Esophagus squamous epithelium (tissue), 5 donors: ENCODE measurements at regions not wholly inside any gene's neighbourhood (a gene's known extent, or its start where the extent isn't known, plus 50 kb on each side); places are given as distances from the start of the nearest gene placed in this dataset.

ENCODE experiments used
- DNase-seq: peaks from one replicate; lab custom pipeline; 2025; lab: John Stamatoyannopoulos, UW
- H3K27ac ChIP-seq, 4 donors: fragments of 200-600 bp; sonication (generic); one replicate each; pipeline ENCODE4 v1.5.1; 2016 to 2019; ENCODE audit warnings: mild to moderate bottlenecking in 1 of 4
- H3K27me3 ChIP-seq, 4 donors: fragments of 200-600 bp; sonication (generic); 1 replicate in 3 of 4; 2 replicates in 1 of 4; pipeline versions ENCODE4 v1.5.1 to v1.6.0; 2017 to 2021; ENCODE audit warnings: antibody characterized with exemption in 1 of 4
- H3K36me3 ChIP-seq, 3 donors: fragments of 200-600 bp; sonication (generic); one replicate each; pipeline ENCODE4 v1.5.1; 2016 to 2019
- H3K4me1 ChIP-seq, 3 donors: fragments of 200-600 bp; sonication (generic); one replicate each; pipeline ENCODE4 v1.5.1; 2017 to 2019
- H3K4me3 ChIP-seq, 4 donors: fragments of 200-600 bp; sonication (generic); 1 replicate in 3 of 4; 2 replicates in 1 of 4; pipeline ENCODE4 v1.5.1; 2016 to 2019; ENCODE audit warnings: mild to moderate bottlenecking in 2 of 4, moderate library complexity in 1 of 4
- H3K9me3 ChIP-seq, 3 donors: fragments of 200-600 bp; sonication (generic); one replicate each; pipeline ENCODE4 v1.5.1; 2016 to 2019
- POLR2A ChIP-seq, 4 donors: fragments of 450-650 bp; IDR thresholded peaks; one replicate each; pipeline ENCODE4 v1.6.1; 2017; ENCODE audit warnings: antibody characterized with exemption in 4 of 4, mild to moderate bottlenecking in 4 of 4, moderate library complexity in 3 of 4
- WGBS, 2 donors: methylation state at CpG; one replicate each; pipeline ENCODE4 v1.1.5; 2018; 5-methylcytosine and 5-hydroxymethylcytosine counted together
- intact Hi-C: fragments of 100-400 bp; cut with DNase I; formaldehyde crosslinking; loops from one replicate; pipeline ENCODE4 v1.15.0; 2022
- TF ChIP-seq, protein P1 (sequence below), 6 experiments: fragments of 450-650 bp in 4 of 6; fragments of 200-600 bp in 2 of 6; sonication (generic) in 2 of 6; IDR thresholded peaks; one replicate each; pipeline ENCODE4 v1.5.1; 2016 to 2019; ENCODE audit warnings: antibody characterized with exemption in 6 of 6, mild to moderate bottlenecking in 4 of 6, moderate library complexity in 4 of 6
- donor health status: DM: yes; HTN: yes; CAD: no.

DNA sequence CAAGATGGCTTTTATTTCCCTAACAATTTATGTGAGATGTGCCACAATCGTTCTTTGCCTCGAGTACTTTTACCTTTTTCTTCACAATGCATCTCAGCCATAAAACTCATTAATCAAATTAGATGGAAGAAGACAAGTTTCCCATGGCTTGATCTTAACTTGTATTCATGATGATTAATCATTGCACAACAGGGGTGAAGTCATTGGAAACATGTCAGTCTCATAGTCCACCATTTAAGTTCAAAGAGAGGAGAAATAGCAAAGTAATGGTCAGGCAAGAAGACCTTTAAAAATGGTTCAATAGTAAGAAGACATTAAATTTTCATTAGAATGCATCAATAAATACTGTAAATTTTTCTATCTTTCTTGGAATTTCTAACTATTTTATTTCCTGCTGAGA lies 136.3 kb downstream of the FOXG1 start:
- H3K9me3 ChIP-seq, result no peaks in the 10 kb centered on the region
- H3K36me3 ChIP-seq, result no peaks in the 10 kb centered on the region
- no peaks in the 10 kb centered on the region for H3K27me3 ChIP-seq
- no peak overlapping the region for H3K27ac ChIP-seq
- intact Hi-C loops, result no loop called here
- no peaks in the 10 kb centered on the region for H3K4me1 ChIP-seq
- WGBS, 2 donors, result 61 to 76% methylated on average over 2 of the region's 2 CpGs
- TF ChIP-seq POLR2A (IDR thresholded peaks at IDR 0.05), result no peak
- TF ChIP-seq, protein P1, sequence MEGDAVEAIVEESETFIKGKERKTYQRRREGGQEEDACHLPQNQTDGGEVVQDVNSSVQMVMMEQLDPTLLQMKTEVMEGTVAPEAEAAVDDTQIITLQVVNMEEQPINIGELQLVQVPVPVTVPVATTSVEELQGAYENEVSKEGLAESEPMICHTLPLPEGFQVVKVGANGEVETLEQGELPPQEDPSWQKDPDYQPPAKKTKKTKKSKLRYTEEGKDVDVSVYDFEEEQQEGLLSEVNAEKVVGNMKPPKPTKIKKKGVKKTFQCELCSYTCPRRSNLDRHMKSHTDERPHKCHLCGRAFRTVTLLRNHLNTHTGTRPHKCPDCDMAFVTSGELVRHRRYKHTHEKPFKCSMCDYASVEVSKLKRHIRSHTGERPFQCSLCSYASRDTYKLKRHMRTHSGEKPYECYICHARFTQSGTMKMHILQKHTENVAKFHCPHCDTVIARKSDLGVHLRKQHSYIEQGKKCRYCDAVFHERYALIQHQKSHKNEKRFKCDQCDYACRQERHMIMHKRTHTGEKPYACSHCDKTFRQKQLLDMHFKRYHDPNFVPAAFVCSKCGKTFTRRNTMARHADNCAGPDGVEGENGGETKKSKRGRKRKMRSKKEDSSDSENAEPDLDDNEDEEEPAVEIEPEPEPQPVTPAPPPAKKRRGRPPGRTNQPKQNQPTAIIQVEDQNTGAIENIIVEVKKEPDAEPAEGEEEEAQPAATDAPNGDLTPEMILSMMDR (IDR thresholded peaks at IDR 0.05), result no peak
- no peak overlapping the region for H3K4me3 ChIP-seq
- DNase-seq, result no peak

DNA sequence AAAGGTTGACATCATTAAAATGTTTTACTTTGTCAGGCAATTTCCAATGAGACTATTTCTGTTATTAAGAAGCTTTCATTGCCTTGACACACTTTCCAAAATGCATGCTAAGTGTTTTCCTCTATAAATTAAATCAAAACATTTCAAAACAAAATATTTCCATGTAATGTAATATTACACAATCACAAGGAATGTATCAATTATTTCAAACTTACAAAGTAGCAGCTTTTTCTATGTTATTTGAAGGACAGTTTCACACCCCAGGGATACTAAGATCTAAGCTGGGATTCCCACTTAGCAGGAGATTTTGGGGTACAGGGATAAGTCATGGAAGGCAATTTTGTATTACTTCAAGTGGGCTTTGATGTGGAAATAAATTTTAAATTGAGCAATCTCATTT lies 144.9 kb downstream of the FOXG1 start:
- intact Hi-C loops, result no loop called here

DNA sequence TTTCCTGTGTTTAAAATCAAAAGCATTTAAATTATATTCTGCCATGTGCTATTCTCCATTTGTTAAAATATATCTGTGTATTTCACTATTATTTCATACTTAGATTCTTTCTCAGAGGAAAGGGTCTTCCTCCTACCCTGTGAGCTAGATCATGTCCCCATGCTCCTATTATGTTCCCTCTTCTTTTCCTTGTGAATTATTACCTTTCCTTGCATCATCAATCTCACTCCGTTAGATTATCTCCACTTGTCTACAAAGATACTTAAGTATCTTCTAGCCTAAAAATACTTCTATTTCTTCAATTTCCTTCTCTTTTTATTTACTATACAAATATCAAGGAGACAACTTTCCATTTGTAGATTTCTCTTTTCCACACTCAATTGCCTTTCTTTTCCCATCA lies 146.5 kb downstream of the FOXG1 start:
- intact Hi-C loops, result no loop called here
- H3K4me1 ChIP-seq, result no peaks in the 10 kb centered on the region
- no peaks in the 10 kb centered on the region for H3K36me3 ChIP-seq
- no peak overlapping the region for H3K27ac ChIP-seq
- H3K9me3 ChIP-seq, result no peaks in the 10 kb centered on the region
- no peaks in the 10 kb centered on the region for H3K27me3 ChIP-seq
- no peak overlapping the region for H3K4me3 ChIP-seq
- no peak for DNase-seq
- no peak for TF ChIP-seq POLR2A (IDR thresholded peaks at IDR 0.05)
- TF ChIP-seq, protein P1 (IDR thresholded peaks at IDR 0.05), result no peak
- WGBS, 2 donors, result 86 to 88% methylated on average over 1 of the region's 1 CpG

More for the DNA sequence above, 144.9 kb downstream of the FOXG1 start:
- no peak for TF ChIP-seq POLR2A (IDR thresholded peaks at IDR 0.05)
- TF ChIP-seq, protein P1 (IDR thresholded peaks at IDR 0.05), result no peak
- Histone ChIP-seq H3K4me3 (no peak overlapping the region), H3K36me3 (no peaks in the 10 kb centered on the region), H3K9me3 (no peaks in the 10 kb centered on the region), H3K27ac (no peak overlapping the region), H3K27me3 (no peaks in the 10 kb centered on the region), H3K4me1 (no peaks in the 10 kb centered on the region)
- DNase-seq, result no peak

DNA sequence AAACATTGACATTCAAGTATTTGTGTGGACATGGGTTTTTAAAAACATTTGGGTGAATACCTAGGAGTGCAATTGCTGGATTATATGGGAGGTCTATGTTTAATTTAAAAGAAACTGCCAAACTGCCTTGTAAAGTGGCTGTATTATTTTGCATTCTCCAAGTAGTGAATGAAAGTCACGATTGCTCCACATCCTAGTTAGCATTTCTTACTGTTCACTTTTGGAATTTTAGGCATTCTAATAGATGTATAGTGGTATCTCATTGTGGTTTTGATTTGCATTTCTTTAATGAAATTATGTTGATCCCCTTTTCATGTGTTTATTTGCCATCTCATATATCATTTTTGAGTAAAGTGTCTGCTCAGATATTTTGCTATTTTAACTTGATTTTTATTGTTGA lies 159.5 kb downstream of the FOXG1 start:
- Histone ChIP-seq H3K27me3 (no peaks in the 10 kb centered on the region), H3K27ac (no peak overlapping the region), H3K4me3 (no peak overlapping the region), H3K36me3 (no peaks in the 10 kb centered on the region), H3K4me1 (no peaks in the 10 kb centered on the region), H3K9me3 (no peaks in the 10 kb centered on the region)
- no peak for TF ChIP-seq POLR2A (IDR thresholded peaks at IDR 0.05)
- TF ChIP-seq, protein P1 (IDR thresholded peaks at IDR 0.05), result no peak
- DNase-seq, result no peak
- WGBS, 2 donors, result 32 to 36% methylated on average over 1 of the region's 1 CpG
- intact Hi-C loops, result no loop called here

DNA sequence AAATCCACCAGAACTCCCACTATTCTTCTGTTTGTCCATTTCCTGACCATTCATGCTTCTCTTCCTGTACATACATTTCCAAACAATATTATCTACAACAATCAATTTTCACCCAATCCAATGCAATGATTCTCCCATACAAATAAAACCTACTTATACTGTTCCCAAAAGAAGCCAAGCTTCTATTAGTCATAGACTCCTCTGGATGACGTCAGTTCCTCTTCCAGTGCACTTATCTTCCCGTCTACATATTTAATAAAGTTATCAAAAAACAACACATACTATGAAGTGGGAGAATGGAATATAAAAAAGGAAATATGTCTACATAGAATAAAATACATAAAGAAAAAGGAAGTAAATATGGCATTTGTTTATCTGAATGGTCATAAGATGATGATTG lies 165.4 kb downstream of the FOXG1 start:
- H3K4me1 ChIP-seq, result no peaks in the 10 kb centered on the region
- no peaks in the 10 kb centered on the region for H3K27me3 ChIP-seq
- no peak overlapping the region for H3K27ac ChIP-seq
- no peaks in the 10 kb centered on the region for H3K9me3 ChIP-seq
- no peak overlapping the region for H3K4me3 ChIP-seq
- 60 to 65% methylated on average over 2 of the region's 2 CpGs for WGBS, 2 donors
- no peak for TF ChIP-seq POLR2A (IDR thresholded peaks at IDR 0.05)
- TF ChIP-seq, protein P1 (IDR thresholded peaks at IDR 0.05), result no peak
- intact Hi-C loops, result no loop called here
- H3K36me3 ChIP-seq, result no peaks in the 10 kb centered on the region
- no peak for DNase-seq
